ENCODE measurements at regions not wholly inside any gene's neighbourhood (a gene's known extent, or its start where the extent isn't known, plus 50 kb on each side); places are given as distances from the start of the nearest gene placed in this dataset.

GRCh38 chr5:104955479-104955878 is 1392.9 kb upstream of the NUDT12 start:
- TF ChIP-seq FOXP2 (optimal IDR thresholded peaks at IDR 0.05; ENCODE audit: borderline replicate concordance, extremely low read depth, extremely low read length, insufficient read depth) (no peak), POLR2AphosphoS5 (IDR thresholded peaks at IDR 0.05; ENCODE audit: low read depth, low read length) (no peak), TAF1 (IDR thresholded peaks at IDR 0.05; ENCODE audit: borderline replicate concordance, insufficient read depth, low read length) (no peak), SIN3A (IDR thresholded peaks at IDR 0.05; ENCODE audit: borderline replicate concordance, insufficient read depth, low read length) (no peak)
- TF ChIP-seq, protein P1, sequence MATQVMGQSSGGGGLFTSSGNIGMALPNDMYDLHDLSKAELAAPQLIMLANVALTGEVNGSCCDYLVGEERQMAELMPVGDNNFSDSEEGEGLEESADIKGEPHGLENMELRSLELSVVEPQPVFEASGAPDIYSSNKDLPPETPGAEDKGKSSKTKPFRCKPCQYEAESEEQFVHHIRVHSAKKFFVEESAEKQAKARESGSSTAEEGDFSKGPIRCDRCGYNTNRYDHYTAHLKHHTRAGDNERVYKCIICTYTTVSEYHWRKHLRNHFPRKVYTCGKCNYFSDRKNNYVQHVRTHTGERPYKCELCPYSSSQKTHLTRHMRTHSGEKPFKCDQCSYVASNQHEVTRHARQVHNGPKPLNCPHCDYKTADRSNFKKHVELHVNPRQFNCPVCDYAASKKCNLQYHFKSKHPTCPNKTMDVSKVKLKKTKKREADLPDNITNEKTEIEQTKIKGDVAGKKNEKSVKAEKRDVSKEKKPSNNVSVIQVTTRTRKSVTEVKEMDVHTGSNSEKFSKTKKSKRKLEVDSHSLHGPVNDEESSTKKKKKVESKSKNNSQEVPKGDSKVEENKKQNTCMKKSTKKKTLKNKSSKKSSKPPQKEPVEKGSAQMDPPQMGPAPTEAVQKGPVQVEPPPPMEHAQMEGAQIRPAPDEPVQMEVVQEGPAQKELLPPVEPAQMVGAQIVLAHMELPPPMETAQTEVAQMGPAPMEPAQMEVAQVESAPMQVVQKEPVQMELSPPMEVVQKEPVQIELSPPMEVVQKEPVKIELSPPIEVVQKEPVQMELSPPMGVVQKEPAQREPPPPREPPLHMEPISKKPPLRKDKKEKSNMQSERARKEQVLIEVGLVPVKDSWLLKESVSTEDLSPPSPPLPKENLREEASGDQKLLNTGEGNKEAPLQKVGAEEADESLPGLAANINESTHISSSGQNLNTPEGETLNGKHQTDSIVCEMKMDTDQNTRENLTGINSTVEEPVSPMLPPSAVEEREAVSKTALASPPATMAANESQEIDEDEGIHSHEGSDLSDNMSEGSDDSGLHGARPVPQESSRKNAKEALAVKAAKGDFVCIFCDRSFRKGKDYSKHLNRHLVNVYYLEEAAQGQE (IDR thresholded peaks at IDR 0.05; ENCODE audit: insufficient read depth in 1 of 2, low read depth in 2 of 2, low read length in 2 of 2) = no peak

GRCh38 chr5:104952876-104953275 is 1390.3 kb upstream of the NUDT12 start:
- TF ChIP-seq FOXP2 (optimal IDR thresholded peaks at IDR 0.05; ENCODE audit: borderline replicate concordance, extremely low read depth, extremely low read length, insufficient read depth) = no peak
- TF ChIP-seq, protein P1 (IDR thresholded peaks at IDR 0.05; ENCODE audit: insufficient read depth in 1 of 2, low read depth in 2 of 2, low read length in 2 of 2) = no peak

DNA sequence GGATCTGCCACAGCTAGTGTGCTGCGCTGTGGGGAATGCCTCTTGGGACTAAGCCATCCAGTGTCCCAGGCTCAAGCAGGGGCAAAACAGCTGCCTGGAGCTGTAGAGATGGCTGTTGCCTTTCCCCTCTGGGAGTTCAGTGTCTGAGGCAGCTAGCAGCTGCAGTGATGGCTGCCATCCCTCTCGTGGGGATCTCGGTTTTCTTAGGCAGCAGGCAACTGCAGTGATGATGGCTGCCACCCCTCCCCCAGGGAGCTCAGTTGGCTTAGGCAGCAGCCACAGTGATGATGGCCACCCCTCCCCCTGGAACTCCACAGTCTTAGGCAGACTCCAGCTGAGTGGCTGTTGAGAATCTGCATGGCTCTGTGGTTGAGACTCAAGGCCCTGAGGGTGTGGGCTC is 1389.2 kb upstream of the NUDT12 start:
- no peak for TF ChIP-seq SIN3A (IDR thresholded peaks at IDR 0.05; ENCODE audit: borderline replicate concordance, insufficient read depth, low read length)
- TF ChIP-seq, protein P1 (IDR thresholded peaks at IDR 0.05; ENCODE audit: insufficient read depth in 1 of 2, low read depth in 2 of 2, low read length in 2 of 2) = no peak
- no peak for TF ChIP-seq TAF1 (IDR thresholded peaks at IDR 0.05; ENCODE audit: borderline replicate concordance, insufficient read depth, low read length)
- TF ChIP-seq POLR2AphosphoS5 (IDR thresholded peaks at IDR 0.05; ENCODE audit: low read depth, low read length) = no peak
- no peak for TF ChIP-seq FOXP2 (optimal IDR thresholded peaks at IDR 0.05; ENCODE audit: borderline replicate concordance, extremely low read depth, extremely low read length, insufficient read depth)

DNA sequence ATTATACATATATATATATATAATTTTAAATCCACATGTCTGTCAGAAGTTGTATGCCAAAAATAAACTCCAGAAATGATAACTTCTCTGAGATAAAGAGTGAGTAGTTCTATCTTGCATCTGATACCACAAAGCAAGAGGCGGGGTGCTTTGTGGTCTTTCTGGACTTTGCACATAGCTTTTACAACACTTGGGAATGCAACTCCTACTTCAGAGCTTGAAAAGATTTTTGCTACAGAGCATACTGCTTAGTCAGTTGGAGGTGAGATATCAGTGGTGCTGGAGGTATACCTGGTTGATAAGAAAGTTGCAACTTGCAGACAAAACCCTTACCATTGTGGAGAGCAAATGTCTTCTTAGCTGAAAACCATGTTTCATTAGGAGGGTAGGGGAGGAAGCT is 1384.5 kb upstream of the NUDT12 start:
- TF ChIP-seq TAF1 (IDR thresholded peaks at IDR 0.05; ENCODE audit: borderline replicate concordance, insufficient read depth, low read length) = no peak
- TF ChIP-seq, protein P1 (IDR thresholded peaks at IDR 0.05; ENCODE audit: insufficient read depth in 1 of 2, low read depth in 2 of 2, low read length in 2 of 2) = no peak
- TF ChIP-seq POLR2AphosphoS5 (IDR thresholded peaks at IDR 0.05; ENCODE audit: low read depth, low read length) = no peak
- TF ChIP-seq FOXP2 (optimal IDR thresholded peaks at IDR 0.05; ENCODE audit: borderline replicate concordance, extremely low read depth, extremely low read length, insufficient read depth) = no peak
- no peak for TF ChIP-seq SIN3A (IDR thresholded peaks at IDR 0.05; ENCODE audit: borderline replicate concordance, insufficient read depth, low read length)

GRCh38 chr5:104942735-104943134 is 1380.1 kb upstream of the NUDT12 start:
- TF ChIP-seq FOXP2 (optimal IDR thresholded peaks at IDR 0.05; ENCODE audit: borderline replicate concordance, extremely low read depth, extremely low read length, insufficient read depth) (no peak), POLR2AphosphoS5 (IDR thresholded peaks at IDR 0.05; ENCODE audit: low read depth, low read length) (no peak), SIN3A (IDR thresholded peaks at IDR 0.05; ENCODE audit: borderline replicate concordance, insufficient read depth, low read length) (no peak), TAF1 (IDR thresholded peaks at IDR 0.05; ENCODE audit: borderline replicate concordance, insufficient read depth, low read length) (no peak)
- TF ChIP-seq, protein P1 (IDR thresholded peaks at IDR 0.05; ENCODE audit: insufficient read depth in 1 of 2, low read depth in 2 of 2, low read length in 2 of 2) = no peak

Data from PFSK-1 (cell line).